Erythroblast (primary cell): ENCODE measurements at regions not wholly inside any gene's neighbourhood (a gene's known extent, or its start where the extent isn't known, plus 50 kb on each side); places are given as distances from the start of the nearest gene placed in this dataset.

Source experiments
- GATA1 ChIP-seq: IDR thresholded peaks from 2 replicates; pipeline ENCODE4 v1.6.1; 2011; ENCODE audit warnings: low read depth, mild to moderate bottlenecking, control low read depth, low read length, moderate library complexity
- POLR2A ChIP-seq: IDR thresholded peaks from 2 replicates; pipeline ENCODE4 v1.6.1; 2011; ENCODE audit warnings: mild to moderate bottlenecking, low read length

DNA sequence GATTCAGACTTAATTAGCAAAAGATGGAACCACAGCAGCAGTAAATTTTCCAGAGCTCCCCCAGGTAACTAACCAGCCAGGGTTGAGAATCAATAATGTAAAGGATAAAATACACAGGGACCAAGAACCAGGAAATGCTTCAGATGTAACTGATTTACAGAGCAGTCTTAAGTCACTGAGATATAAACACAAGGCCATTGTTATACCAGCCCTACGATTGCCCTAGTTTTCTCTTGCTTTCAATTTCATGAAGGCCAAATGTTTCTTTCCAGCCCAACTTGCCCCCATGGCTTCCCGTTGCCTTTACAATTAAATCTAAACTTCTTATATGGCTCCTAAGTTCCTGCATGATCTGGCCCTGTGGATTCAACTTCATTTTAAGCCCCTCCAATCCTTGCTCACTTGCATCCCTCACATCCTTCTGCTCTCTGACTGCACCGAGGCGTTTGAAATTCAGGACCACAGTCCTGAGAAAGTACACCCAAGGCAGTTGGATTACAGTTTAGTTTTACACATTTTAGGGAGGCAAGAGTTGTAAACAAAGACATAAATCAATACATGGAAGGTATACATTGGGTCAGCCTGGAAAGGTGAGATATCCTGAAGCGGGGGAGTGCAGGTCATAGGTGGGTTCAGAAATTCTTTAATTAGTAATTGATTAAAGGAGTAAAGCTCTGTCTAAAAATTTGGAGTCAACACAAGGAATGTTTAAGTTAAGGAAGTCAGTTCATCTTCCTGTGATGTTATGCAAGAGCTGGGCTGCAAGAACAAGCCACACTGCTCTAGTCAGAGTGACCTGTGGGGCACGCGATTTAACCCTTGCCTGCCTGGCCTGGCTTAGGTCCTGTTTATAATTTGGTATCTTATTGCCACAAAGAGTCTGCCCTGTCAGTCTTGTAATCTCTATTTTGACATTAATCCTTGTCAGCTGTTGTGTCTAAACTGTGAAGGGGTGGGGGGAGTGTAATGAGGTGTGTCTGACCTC is 69.9 kb upstream of the COG2 start:
- TF ChIP-seq POLR2A (no peak), GATA1 (no peak)
